ENCODE measurements at regions not wholly inside any gene's neighbourhood (a gene's known extent, or its start where the extent isn't known, plus 50 kb on each side); places are given as distances from the start of the nearest gene placed in this dataset.

DNA sequence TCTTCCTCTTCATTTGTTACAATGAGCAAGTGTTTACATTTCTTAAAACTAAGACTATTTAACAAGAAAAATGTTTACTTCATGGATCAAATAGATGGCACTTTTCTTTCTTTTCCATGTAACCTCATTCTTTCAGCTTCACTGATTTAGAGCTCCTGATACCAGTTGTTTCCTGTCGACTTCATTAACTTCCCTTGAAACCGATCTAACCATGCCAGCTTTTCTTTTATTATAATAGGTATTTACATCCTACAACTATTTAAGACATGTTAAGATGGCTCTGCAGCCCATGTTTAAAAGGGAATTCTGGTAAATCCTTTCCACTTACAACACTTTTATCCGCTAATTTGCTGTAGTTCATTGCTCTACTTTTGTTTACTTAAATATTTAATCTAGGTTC lies 107.3 kb upstream of the DCN start:
- TF ChIP-seq, protein P1, sequence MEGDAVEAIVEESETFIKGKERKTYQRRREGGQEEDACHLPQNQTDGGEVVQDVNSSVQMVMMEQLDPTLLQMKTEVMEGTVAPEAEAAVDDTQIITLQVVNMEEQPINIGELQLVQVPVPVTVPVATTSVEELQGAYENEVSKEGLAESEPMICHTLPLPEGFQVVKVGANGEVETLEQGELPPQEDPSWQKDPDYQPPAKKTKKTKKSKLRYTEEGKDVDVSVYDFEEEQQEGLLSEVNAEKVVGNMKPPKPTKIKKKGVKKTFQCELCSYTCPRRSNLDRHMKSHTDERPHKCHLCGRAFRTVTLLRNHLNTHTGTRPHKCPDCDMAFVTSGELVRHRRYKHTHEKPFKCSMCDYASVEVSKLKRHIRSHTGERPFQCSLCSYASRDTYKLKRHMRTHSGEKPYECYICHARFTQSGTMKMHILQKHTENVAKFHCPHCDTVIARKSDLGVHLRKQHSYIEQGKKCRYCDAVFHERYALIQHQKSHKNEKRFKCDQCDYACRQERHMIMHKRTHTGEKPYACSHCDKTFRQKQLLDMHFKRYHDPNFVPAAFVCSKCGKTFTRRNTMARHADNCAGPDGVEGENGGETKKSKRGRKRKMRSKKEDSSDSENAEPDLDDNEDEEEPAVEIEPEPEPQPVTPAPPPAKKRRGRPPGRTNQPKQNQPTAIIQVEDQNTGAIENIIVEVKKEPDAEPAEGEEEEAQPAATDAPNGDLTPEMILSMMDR (IDR thresholded peaks at IDR 0.05 in 8 of 11, conservative IDR thresholded peaks at IDR 0.05 in 3 of 11) = no peak
- no peak for TF ChIP-seq POLR2A (IDR thresholded peaks at IDR 0.05)
